SH-SY5Y (cell line): ENCODE measurements at regions not wholly inside any gene's neighbourhood (a gene's known extent, or its start where the extent isn't known, plus 50 kb on each side); places are given as distances from the start of the nearest gene placed in this dataset.

Source experiments
- GATA2 ChIP-seq: IDR thresholded peaks from 2 replicates; pipeline ENCODE4 v1.6.1; 2011; ENCODE audit warnings: mild to moderate bottlenecking, low read depth, low read length
- GATA3 ChIP-seq: IDR thresholded peaks from 2 replicates; pipeline ENCODE4 v1.6.1; 2011; ENCODE audit warnings: low read depth, mild to moderate bottlenecking, low read length, moderate library complexity

GRCh38 chr3:34024447-34025240, 226.2 kb downstream of the PDCD6IP start:
- TF ChIP-seq GATA2: no peak
- TF ChIP-seq GATA3: no peak
